ENCODE measurements at regions not wholly inside any gene's neighbourhood (a gene's known extent, or its start where the extent isn't known, plus 50 kb on each side); places are given as distances from the start of the nearest gene placed in this dataset.

- H3K9ac ChIP-seq (ENCODE audit: low read length): no peak overlapping the region
- H3K27me3 ChIP-seq (ENCODE audit: control insufficient read depth in 1 of 2, insufficient read depth in 2 of 2, low read length in 2 of 2): no peaks in the 10 kb centered on the region
- H3K36me3 ChIP-seq (ENCODE audit: insufficient read depth, low read length): no peaks in the 10 kb centered on the region
- peaks cover 15% of the 10 kb centered on the region for H3K4me1 ChIP-seq (ENCODE audit: insufficient read depth, low read length)
- no peak overlapping the region for H3K4me3 ChIP-seq (ENCODE audit: low read depth in 1 of 2, low read length in 2 of 2)
- H3K27ac ChIP-seq (ENCODE audit: low read depth, low read length): no peak overlapping the region
- no peaks in the 10 kb centered on the region for H3K9me3 ChIP-seq (ENCODE audit: low read length)
These were observed 115.0 kb upstream of the EGLN3 start for GRCh38 chr14:34065690-34066391.

DNA sequence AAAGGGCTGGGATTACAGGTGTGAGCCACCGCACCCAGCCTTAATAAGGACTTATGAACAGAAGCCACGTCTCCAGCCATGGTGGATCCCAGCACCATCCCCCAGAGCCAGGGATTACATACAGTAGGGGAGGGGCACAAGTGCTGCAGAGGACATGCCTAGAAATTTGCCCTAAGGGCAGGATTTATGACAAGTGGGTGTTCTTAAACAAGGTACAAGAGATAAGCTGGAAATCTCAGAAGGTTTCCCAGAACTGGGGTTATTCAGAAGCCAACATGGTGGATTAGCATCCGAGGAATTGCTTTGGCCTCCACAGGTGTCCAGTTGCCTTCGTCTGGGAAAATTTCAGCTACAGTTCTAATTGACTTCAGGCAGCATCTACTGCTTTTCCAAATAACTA is 114.4 kb upstream of the EGLN3 start:
- Histone ChIP-seq H3K27ac (ENCODE audit: low read depth, low read length) (no peak overlapping the region), H3K4me3 (ENCODE audit: low read depth in 1 of 2, low read length in 2 of 2) (no peak overlapping the region), H3K9me3 (ENCODE audit: low read length) (no peaks in the 10 kb centered on the region), H3K9ac (ENCODE audit: low read length) (no peak overlapping the region), H3K4me1 (ENCODE audit: insufficient read depth, low read length) (peaks cover 15% of the 10 kb centered on the region), H3K36me3 (ENCODE audit: insufficient read depth, low read length) (no peaks in the 10 kb centered on the region), H3K27me3 (ENCODE audit: control insufficient read depth in 1 of 2, insufficient read depth in 2 of 2, low read length in 2 of 2) (no peaks in the 10 kb centered on the region)

DNA sequence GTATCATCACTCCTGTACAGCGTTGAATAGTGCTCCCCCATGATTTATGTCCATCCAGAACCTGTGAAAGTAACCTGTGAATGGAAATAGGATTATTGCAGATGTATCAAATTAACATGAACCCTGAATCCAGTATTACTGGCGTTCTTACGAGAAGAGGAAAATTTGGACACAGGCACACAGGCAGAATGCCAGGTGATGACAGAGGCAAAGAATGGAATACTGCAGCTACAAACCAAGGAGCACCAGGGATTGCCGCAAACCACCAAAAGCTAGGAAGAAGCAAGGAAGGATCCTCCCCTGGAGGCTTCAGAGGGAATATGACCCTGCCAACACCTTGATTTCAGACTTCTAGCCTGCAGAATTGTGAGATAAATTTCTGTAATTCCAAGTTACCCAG is 113.5 kb upstream of the EGLN3 start:
- H3K4me3 ChIP-seq (ENCODE audit: low read depth in 1 of 2, low read length in 2 of 2): no peak overlapping the region
- H3K36me3 ChIP-seq (ENCODE audit: insufficient read depth, low read length): no peaks in the 10 kb centered on the region
- H3K27ac ChIP-seq (ENCODE audit: low read depth, low read length): no peak overlapping the region
- no peaks in the 10 kb centered on the region for H3K9me3 ChIP-seq (ENCODE audit: low read length)
- peaks cover 20% of the 10 kb centered on the region for H3K4me1 ChIP-seq (ENCODE audit: insufficient read depth, low read length)
- no peak overlapping the region for H3K9ac ChIP-seq (ENCODE audit: low read length)
- no peaks in the 10 kb centered on the region for H3K27me3 ChIP-seq (ENCODE audit: control insufficient read depth in 1 of 2, insufficient read depth in 2 of 2, low read length in 2 of 2)

DNA sequence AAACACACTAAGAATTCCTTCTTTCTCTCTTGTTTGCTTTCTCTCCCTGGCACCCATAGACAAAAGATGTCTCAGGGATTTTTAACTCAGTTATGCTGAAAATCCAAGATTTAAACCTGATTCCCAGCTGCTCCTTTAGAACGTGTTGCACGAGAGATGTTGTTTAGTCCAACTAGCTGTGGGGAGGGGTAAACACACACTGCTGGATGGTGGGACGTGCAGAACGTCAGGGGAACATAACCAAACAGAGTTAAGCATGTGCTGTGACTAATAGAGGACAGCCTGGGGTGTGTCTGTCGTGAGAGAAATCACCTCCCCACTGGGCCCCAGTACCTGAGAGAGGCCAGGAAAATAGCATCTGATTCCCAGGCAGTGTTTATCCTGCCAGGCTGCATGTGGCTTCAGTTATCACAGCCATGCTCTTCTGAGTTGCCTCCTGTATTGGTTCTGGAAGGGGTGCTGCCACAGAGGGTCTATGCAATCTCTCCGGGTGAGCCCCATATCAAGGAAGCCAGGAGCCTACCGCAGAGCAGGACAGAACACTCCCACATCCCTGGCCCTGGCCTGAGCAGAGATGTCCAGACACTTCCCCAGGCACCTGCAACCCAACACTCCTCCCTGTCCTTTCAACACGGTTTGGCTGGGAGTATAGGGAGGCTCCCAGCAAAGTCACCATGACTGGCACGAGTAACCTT is 112.7 kb upstream of the EGLN3 start:
- H3K4me3 ChIP-seq (ENCODE audit: low read depth in 1 of 2, low read length in 2 of 2): no peak overlapping the region
- no peak overlapping the region for H3K27ac ChIP-seq (ENCODE audit: low read depth, low read length)
- no peaks in the 10 kb centered on the region for H3K36me3 ChIP-seq (ENCODE audit: insufficient read depth, low read length)
- no peaks in the 10 kb centered on the region for H3K9me3 ChIP-seq (ENCODE audit: low read length)
- H3K27me3 ChIP-seq (ENCODE audit: control insufficient read depth in 1 of 2, insufficient read depth in 2 of 2, low read length in 2 of 2): no peaks in the 10 kb centered on the region
- no peak overlapping the region for H3K9ac ChIP-seq (ENCODE audit: low read length)
- peaks cover 21% of the 10 kb centered on the region for H3K4me1 ChIP-seq (ENCODE audit: insufficient read depth, low read length)

- no peak overlapping the region for H3K27ac ChIP-seq (ENCODE audit: low read depth, low read length)
- no peaks in the 10 kb centered on the region for H3K9me3 ChIP-seq (ENCODE audit: low read length)
- no peaks in the 10 kb centered on the region for H3K27me3 ChIP-seq (ENCODE audit: control insufficient read depth in 1 of 2, insufficient read depth in 2 of 2, low read length in 2 of 2)
- H3K4me1 ChIP-seq (ENCODE audit: insufficient read depth, low read length): peaks cover 19% of the 10 kb centered on the region
- H3K9ac ChIP-seq (ENCODE audit: low read length): no peak overlapping the region
- H3K4me3 ChIP-seq (ENCODE audit: low read depth in 1 of 2, low read length in 2 of 2): no peak overlapping the region
- no peaks in the 10 kb centered on the region for H3K36me3 ChIP-seq (ENCODE audit: insufficient read depth, low read length)
These were observed 112.2 kb upstream of the EGLN3 start for GRCh38 chr14:34063042-34063441.

DNA sequence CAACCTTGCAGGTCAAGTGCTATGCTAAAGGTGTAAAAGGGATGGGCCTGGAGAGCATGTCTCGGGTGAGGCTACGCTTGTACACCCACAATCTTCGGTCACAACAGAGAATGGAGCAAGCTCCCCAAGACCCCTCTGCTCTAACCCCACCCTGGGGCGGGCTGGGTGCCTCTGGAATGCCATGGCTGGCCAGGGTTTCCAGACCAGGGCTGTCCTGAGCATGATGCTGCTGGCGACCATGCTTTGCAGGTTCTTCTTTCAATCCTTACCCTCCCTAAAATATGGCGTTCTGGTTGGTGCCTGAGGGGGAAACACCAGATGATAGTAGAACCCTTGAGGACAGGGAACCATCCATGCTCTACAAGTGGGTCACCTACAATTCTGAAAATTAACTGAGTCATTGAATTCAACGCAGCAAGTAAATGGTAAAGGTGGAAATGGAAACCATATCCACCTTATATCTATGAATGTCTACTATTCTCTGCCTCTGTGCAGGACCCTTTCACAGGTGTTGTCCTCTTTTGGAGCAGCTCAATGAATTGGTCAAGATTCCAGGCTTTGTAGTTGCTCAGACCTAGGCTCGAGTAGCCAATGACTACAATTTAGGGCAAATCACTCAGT is 111.6 kb upstream of the EGLN3 start:
- H3K27ac ChIP-seq (ENCODE audit: low read depth, low read length): no peak overlapping the region
- H3K9me3 ChIP-seq (ENCODE audit: low read length): no peaks in the 10 kb centered on the region
- no peak overlapping the region for H3K4me3 ChIP-seq (ENCODE audit: low read depth in 1 of 2, low read length in 2 of 2)
- H3K36me3 ChIP-seq (ENCODE audit: insufficient read depth, low read length): no peaks in the 10 kb centered on the region
- peaks cover 17% of the 10 kb centered on the region for H3K4me1 ChIP-seq (ENCODE audit: insufficient read depth, low read length)
- no peak overlapping the region for H3K9ac ChIP-seq (ENCODE audit: low read length)
- no peaks in the 10 kb centered on the region for H3K27me3 ChIP-seq (ENCODE audit: control insufficient read depth in 1 of 2, insufficient read depth in 2 of 2, low read length in 2 of 2)

- peak overlapping the region; percentile 76 for H3K27ac ChIP-seq (ENCODE audit: low read depth, low read length)
- peaks cover 17% of the 10 kb centered on the region for H3K4me1 ChIP-seq (ENCODE audit: insufficient read depth, low read length)
These were observed 109.8 kb upstream of the EGLN3 start for GRCh38 chr14:34060651-34060999.

DNA sequence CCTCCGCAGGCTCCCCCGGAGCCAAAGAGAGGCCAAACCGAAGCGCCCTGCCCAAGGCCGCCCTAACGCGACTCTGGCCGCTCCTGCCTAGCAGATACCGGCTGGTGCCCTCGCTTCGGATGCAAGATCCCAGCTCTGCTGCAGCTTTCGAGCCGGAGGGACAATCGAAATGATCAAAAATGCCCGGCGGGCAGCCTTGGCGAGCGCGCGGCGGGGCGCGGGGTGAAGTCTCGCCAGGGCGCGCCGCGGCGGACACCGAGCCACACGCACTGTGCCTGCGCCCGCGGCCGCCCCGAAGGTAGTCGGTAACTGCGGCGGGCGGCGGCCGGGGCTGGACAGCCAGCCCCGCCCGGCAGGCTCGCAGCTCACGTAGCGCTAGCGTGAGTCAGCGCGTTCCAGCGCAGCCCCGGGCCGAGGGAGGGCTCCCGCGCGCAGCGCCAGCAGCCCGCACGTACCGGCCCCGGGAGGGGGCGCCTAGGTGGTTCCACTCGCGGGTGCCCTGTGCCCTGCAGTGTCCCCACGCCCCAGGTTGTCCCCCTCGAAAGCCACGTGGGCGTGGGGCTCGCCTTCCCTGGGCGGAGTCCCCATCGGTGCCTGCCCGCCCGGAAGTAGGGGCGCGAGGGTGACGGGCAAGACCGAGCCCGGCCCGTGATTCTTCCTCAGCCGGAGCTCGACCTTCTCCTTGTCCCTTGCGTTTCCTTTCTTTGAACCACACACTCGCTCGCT is 109.2 kb upstream of the EGLN3 start:
- peak overlapping the region; percentile 66 for H3K9ac ChIP-seq (ENCODE audit: low read length)
- H3K4me3 ChIP-seq (ENCODE audit: low read depth in 1 of 2, low read length in 2 of 2): peak overlapping the region; percentile 63 to 66
- peak overlapping the region; percentile 76 for H3K27ac ChIP-seq (ENCODE audit: low read depth, low read length)
- no peaks in the 10 kb centered on the region for H3K9me3 ChIP-seq (ENCODE audit: low read length)
- H3K4me1 ChIP-seq (ENCODE audit: insufficient read depth, low read length): peaks cover 17% of the 10 kb centered on the region
- H3K36me3 ChIP-seq (ENCODE audit: insufficient read depth, low read length): no peaks in the 10 kb centered on the region
- H3K27me3 ChIP-seq (ENCODE audit: control insufficient read depth in 1 of 2, insufficient read depth in 2 of 2, low read length in 2 of 2): no peaks in the 10 kb centered on the region

More at GRCh38 chr14:34060651-34060999, 109.8 kb upstream of the EGLN3 start:
- Histone ChIP-seq H3K36me3 (ENCODE audit: insufficient read depth, low read length) (no peaks in the 10 kb centered on the region), H3K9ac (ENCODE audit: low read length) (peak overlapping the region; percentile 66), H3K4me3 (ENCODE audit: low read depth in 1 of 2, low read length in 2 of 2) (peak overlapping the region; percentile 63 to 66), H3K27me3 (ENCODE audit: control insufficient read depth in 1 of 2, insufficient read depth in 2 of 2, low read length in 2 of 2) (no peaks in the 10 kb centered on the region), H3K9me3 (ENCODE audit: low read length) (no peaks in the 10 kb centered on the region)

DNA sequence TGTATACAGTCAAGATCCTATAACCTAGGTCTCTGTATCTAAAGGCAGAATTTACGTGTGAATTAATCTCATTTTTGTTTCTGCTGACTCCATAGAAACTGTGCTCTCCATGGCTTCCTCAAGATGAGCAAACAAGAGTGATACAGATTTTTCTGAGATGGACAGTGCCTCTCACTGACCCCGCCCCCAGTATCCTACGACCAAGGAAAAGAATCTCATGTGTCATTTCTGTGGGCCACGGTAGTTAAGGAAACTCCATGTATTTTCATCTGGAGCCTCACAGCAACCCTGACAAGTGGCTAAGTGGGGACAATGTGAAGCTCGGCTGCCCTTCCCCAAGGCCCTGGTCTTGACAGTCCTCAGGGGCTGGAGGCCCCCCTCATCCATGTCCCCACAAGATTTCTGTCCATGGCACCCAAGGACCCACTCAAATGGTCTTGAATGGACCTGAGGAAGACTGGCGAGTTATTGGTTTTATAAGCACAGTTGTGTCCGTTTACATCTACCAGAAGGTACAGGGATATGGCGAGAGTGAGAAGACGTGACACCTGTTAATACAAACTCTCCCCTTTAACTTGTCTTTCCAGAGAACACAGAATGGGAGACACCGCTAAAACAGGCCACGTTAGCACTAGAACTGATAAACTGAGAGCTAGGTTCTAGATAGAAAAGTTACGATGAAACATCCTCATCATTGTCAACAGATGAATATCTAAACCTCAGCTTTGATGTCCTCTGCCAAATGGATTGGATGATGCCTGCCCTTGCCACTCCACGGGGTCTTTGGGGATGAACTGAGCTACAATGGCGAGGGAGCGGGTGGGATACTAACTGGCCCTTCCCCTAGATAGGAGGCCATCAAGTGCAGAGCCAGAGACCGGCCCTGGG is 108.4 kb upstream of the EGLN3 start:
- Histone ChIP-seq H3K27me3 (ENCODE audit: control insufficient read depth in 1 of 2, insufficient read depth in 2 of 2, low read length in 2 of 2) (no peaks in the 10 kb centered on the region), H3K4me3 (ENCODE audit: low read depth in 1 of 2, low read length in 2 of 2) (peak overlapping the region; percentile 63 to 66), H3K9ac (ENCODE audit: low read length) (peak overlapping the region; percentile 62), H3K36me3 (ENCODE audit: insufficient read depth, low read length) (no peaks in the 10 kb centered on the region), H3K4me1 (ENCODE audit: insufficient read depth, low read length) (peaks cover 12% of the 10 kb centered on the region), H3K27ac (ENCODE audit: low read depth, low read length) (peak overlapping the region; percentile 76), H3K9me3 (ENCODE audit: low read length) (no peaks in the 10 kb centered on the region)

DNA sequence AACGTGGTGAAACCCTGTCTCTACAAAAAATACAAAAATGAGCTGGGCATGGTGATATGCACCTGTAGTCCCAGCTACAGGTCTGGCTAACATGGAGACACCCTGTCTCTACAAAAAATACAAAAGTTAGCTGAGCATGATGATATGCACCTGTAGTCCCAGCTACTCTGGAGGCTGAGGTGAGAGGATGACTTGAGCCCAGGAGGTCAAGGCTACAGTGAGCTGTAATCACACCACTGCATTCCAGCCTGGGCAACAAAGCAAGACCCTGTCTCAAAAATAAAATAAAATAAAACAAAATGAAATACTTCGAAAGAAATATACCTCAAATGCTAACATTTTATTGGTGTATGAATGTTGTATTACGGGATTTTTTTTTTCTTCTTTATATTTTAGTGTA is 107.6 kb upstream of the EGLN3 start:
- no peak overlapping the region for H3K4me3 ChIP-seq (ENCODE audit: low read depth in 1 of 2, low read length in 2 of 2)
- H3K27me3 ChIP-seq (ENCODE audit: control insufficient read depth in 1 of 2, insufficient read depth in 2 of 2, low read length in 2 of 2): no peaks in the 10 kb centered on the region
- no peak overlapping the region for H3K27ac ChIP-seq (ENCODE audit: low read depth, low read length)
- no peak overlapping the region for H3K9ac ChIP-seq (ENCODE audit: low read length)
- no peaks in the 10 kb centered on the region for H3K36me3 ChIP-seq (ENCODE audit: insufficient read depth, low read length)
- H3K4me1 ChIP-seq (ENCODE audit: insufficient read depth, low read length): peaks cover 10% of the 10 kb centered on the region
- no peaks in the 10 kb centered on the region for H3K9me3 ChIP-seq (ENCODE audit: low read length)

Measured in muscle layer of colon (tissue), 2 donors.